Type B pancreatic cell (in vitro differentiated cells): ENCODE measurements at regions not wholly inside any gene's neighbourhood (a gene's known extent, or its start where the extent isn't known, plus 50 kb on each side); places are given as distances from the start of the nearest gene placed in this dataset.

ENCODE experiments used
- DNase-seq: peaks from one replicate; pipeline ENCODE4 v3.0.0; 2021; ENCODE audit warnings: mixed read lengths; ENCODE audit not compliant: unreplicated experiment; ENCODE audit errors: extremely low spot score
- H3K27ac Mint-ChIP-seq: 2 replicates; pipeline ENCODE4 v1.8.0; 2021; ENCODE audit warnings: mild to moderate bottlenecking, mixed read lengths
- H3K27me3 Mint-ChIP-seq: 2 replicates; pipeline ENCODE4 v1.8.0; 2021; ENCODE audit warnings: mixed read lengths
- H3K36me3 Mint-ChIP-seq: 2 replicates; pipeline ENCODE4 v1.8.0; 2021; ENCODE audit warnings: mixed read lengths
- H3K4me1 Mint-ChIP-seq: one replicate; pipeline ENCODE4 v1.8.0; 2021; ENCODE audit warnings: mixed read lengths; ENCODE audit not compliant: unreplicated experiment
- H3K4me3 Mint-ChIP-seq: 2 replicates; pipeline ENCODE4 v1.8.0; 2021; ENCODE audit warnings: mild to moderate bottlenecking, mixed read lengths
- H3K9me3 Mint-ChIP-seq: 2 replicates; pipeline ENCODE4 v1.8.0; 2021; ENCODE audit warnings: mixed read lengths
- TF ChIP-seq, protein P1 (sequence below): fragments of 200-600 bp; sonication (generic); conservative IDR thresholded peaks from 2 replicates; pipeline ENCODE4 v1.5.0; 2021; ENCODE audit warnings: antibody characterized with exemption, mild to moderate bottlenecking

GRCh38 chr15:67005294-67005996 is 60.0 kb upstream of the SMAD3 start:
- Mint-ChIP-seq H3K4me3 (no peak overlapping the region), H3K9me3 (no peaks in the 10 kb centered on the region), H3K27me3 (peaks cover 9% of the 10 kb centered on the region), H3K4me1 (peaks cover 8% of the 10 kb centered on the region), H3K36me3 (no peaks in the 10 kb centered on the region), H3K27ac (no peak overlapping the region)
- TF ChIP-seq, protein P1, sequence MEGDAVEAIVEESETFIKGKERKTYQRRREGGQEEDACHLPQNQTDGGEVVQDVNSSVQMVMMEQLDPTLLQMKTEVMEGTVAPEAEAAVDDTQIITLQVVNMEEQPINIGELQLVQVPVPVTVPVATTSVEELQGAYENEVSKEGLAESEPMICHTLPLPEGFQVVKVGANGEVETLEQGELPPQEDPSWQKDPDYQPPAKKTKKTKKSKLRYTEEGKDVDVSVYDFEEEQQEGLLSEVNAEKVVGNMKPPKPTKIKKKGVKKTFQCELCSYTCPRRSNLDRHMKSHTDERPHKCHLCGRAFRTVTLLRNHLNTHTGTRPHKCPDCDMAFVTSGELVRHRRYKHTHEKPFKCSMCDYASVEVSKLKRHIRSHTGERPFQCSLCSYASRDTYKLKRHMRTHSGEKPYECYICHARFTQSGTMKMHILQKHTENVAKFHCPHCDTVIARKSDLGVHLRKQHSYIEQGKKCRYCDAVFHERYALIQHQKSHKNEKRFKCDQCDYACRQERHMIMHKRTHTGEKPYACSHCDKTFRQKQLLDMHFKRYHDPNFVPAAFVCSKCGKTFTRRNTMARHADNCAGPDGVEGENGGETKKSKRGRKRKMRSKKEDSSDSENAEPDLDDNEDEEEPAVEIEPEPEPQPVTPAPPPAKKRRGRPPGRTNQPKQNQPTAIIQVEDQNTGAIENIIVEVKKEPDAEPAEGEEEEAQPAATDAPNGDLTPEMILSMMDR = no peak
- no peak for DNase-seq

- no peaks in the 10 kb centered on the region for H3K36me3 Mint-ChIP-seq
- no peaks in the 10 kb centered on the region for H3K9me3 Mint-ChIP-seq
- peaks cover 9% of the 10 kb centered on the region for H3K27me3 Mint-ChIP-seq
- H3K4me3 Mint-ChIP-seq = no peak overlapping the region
- TF ChIP-seq, protein P1 = no peak
- H3K27ac Mint-ChIP-seq = peak overlapping the region; percentile 7
- peaks cover 8% of the 10 kb centered on the region for H3K4me1 Mint-ChIP-seq
- no peak for DNase-seq
Observed at GRCh38 chr15:67006083-67007065, 59.0 kb upstream of the SMAD3 start.

- DNase-seq = no peak
- peaks cover 3% of the 10 kb centered on the region for H3K27me3 Mint-ChIP-seq
- peak overlapping the region; percentile 36 for H3K27ac Mint-ChIP-seq
- no peaks in the 10 kb centered on the region for H3K9me3 Mint-ChIP-seq
- H3K36me3 Mint-ChIP-seq = no peaks in the 10 kb centered on the region
- peaks cover 11% of the 10 kb centered on the region for H3K4me1 Mint-ChIP-seq
- TF ChIP-seq, protein P1 = no peak
- H3K4me3 Mint-ChIP-seq = no peak overlapping the region
Observed at GRCh38 chr15:67009576-67010569, 55.5 kb upstream of the SMAD3 start.

- TF ChIP-seq, protein P1 = no peak
- no peak for DNase-seq
- Mint-ChIP-seq H3K27me3 (peaks cover 2% of the 10 kb centered on the region), H3K27ac (no peak overlapping the region), H3K9me3 (no peaks in the 10 kb centered on the region), H3K36me3 (no peaks in the 10 kb centered on the region), H3K4me3 (no peak overlapping the region), H3K4me1 (peaks cover 11% of the 10 kb centered on the region)
Observed at GRCh38 chr15:67010898-67011616, 54.3 kb upstream of the SMAD3 start.
